B cell (primary cell): ENCODE measurements at regions not wholly inside any gene's neighbourhood (a gene's known extent, or its start where the extent isn't known, plus 50 kb on each side); places are given as distances from the start of the nearest gene placed in this dataset.

Experiments
- ATAC-seq: fragments of 200-7000 bp; cut with Tn5 transposase; one replicate; pipeline ENCODE4 v1.10.0; 2021; ENCODE audit warnings: low read depth, mild to moderate bottlenecking, moderate number of reproducible peaks, moderate library complexity
- CTCF ChIA-PET: fragments of 350-600 bp; sonication (Branson Sonifier 250); formaldehyde crosslinking; loops from one replicate; lab custom pipeline; 2021; ENCODE audit warnings: antibody characterized with exemption, inconsistent platforms; lab: Charles Lee
- POLR2A ChIA-PET: fragments of 350-600 bp; sonication (Branson Sonifier 250); formaldehyde crosslinking; loops from one replicate; lab custom pipeline; 2021; ENCODE audit warnings: antibody characterized with exemption; lab: Charles Lee
- DNase-seq: peaks from one replicate; pipeline ENCODE4 v3.0.0; 2013
- H2AFZ ChIP-seq: 2 replicates; pipeline ENCODE4 v1.6.1; 2012; ENCODE audit warnings: mild to moderate bottlenecking, low read depth, low read length; ENCODE audit not compliant: insufficient read depth, poor library complexity, severe bottlenecking
- H3K27ac ChIP-seq, 2 donors: 1 replicate in 1 of 2; 2 replicates in 1 of 2; pipeline ENCODE4 v1.5.1; 2012 to 2013; ENCODE audit warnings: low read length in 2 of 2, mild to moderate bottlenecking in 2 of 2, moderate library complexity in 1 of 2
- H3K27me3 ChIP-seq, 4 experiments: fragments of 200-600 bp in 1 of 4; sonication (generic) in 1 of 4; replicated peaks in 1 of 4; 1 replicate in 2 of 4; 2 replicates in 2 of 4; pipeline versions ENCODE4 v1.6.1 to v1.7.0; 2013 to 2016; ENCODE audit warnings: low read length in 3 of 4, mild to moderate bottlenecking in 2 of 4, mixed read lengths in 1 of 4, moderate library complexity in 1 of 4; ENCODE audit not compliant: insufficient read depth in 4 of 4, control insufficient read depth in 3 of 4; ENCODE audit errors: control extremely low read depth in 1 of 4
- H3K36me3 ChIP-seq, 2 experiments: replicated peaks in 1 of 2; 1 replicate in 1 of 2; 2 replicates in 1 of 2; pipeline versions ENCODE4 v1.6.1 to v1.7.1; 2013; ENCODE audit warnings: low read length in 1 of 2; ENCODE audit not compliant: insufficient read depth in 2 of 2, control insufficient read depth in 1 of 2; ENCODE audit errors: control extremely low read depth in 1 of 2, extremely low read depth in 1 of 2
- H3K4me1 ChIP-seq, 2 donors: fragments of 200-600 bp in 1 of 2; sonication (generic) in 1 of 2; 1 replicate in 1 of 2; 2 replicates in 1 of 2; pipeline versions ENCODE4 v1.5.1 to v1.6.1; 2013 to 2017; ENCODE audit warnings: low read length in 2 of 2; ENCODE audit not compliant: control insufficient read depth in 2 of 2, insufficient read depth in 2 of 2
- H3K4me2 ChIP-seq: replicated peaks from 2 replicates; pipeline ENCODE3; 2012; ENCODE audit warnings: mild to moderate bottlenecking, low read depth, low read length; ENCODE audit not compliant: poor library complexity, severe bottlenecking
- H3K4me3 ChIP-seq, 5 experiments: fragments of 200-600 bp in 1 of 5; sonication (generic) in 1 of 5; 1 replicate in 3 of 5; 2 replicates in 2 of 5; pipeline versions ENCODE4 v1.5.1 to v1.7.0; 2011 to 2016; ENCODE audit warnings: low read length in 4 of 5, mild to moderate bottlenecking in 4 of 5, low read depth in 2 of 5, control low read depth in 1 of 5, moderate library complexity in 1 of 5; ENCODE audit not compliant: insufficient read depth in 1 of 5; ENCODE audit errors: control extremely low read depth in 1 of 5, extremely low read depth in 1 of 5
- H3K79me2 ChIP-seq: fragments of 200-600 bp; sonication (generic); one replicate; pipeline ENCODE4 v1.6.0; 2016; ENCODE audit warnings: low read length; ENCODE audit not compliant: control insufficient read depth, insufficient read depth
- H3K9ac ChIP-seq: fragments of 200-600 bp; sonication (generic); 2 replicates; pipeline ENCODE4 v1.6.1; 2017; ENCODE audit warnings: mild to moderate bottlenecking, low read length, moderate library complexity
- H3K9me3 ChIP-seq, 3 donors: one replicate each; pipeline versions ENCODE4 v1.6.1 to v1.7.1; 2013; ENCODE audit warnings: low read length in 2 of 3; ENCODE audit not compliant: control insufficient read depth in 2 of 3, insufficient read depth in 1 of 3; ENCODE audit errors: control extremely low read depth in 1 of 3
- H4K20me1 ChIP-seq: 2 replicates; pipeline ENCODE4 v1.6.0; 2012; ENCODE audit warnings: mild to moderate bottlenecking, low read length; ENCODE audit not compliant: insufficient read depth, control insufficient read depth, poor library complexity, severe bottlenecking
- H3K27ac Mint-ChIP-seq: one replicate; pipeline ENCODE4 v1.8.0; 2021; ENCODE audit warnings: mixed read lengths
- H3K27me3 Mint-ChIP-seq: one replicate; pipeline ENCODE4 v1.8.0; 2021; ENCODE audit warnings: mixed read lengths
- H3K4me1 Mint-ChIP-seq: one replicate; pipeline ENCODE4 v1.8.0; 2021; ENCODE audit warnings: mixed read lengths
- H3K4me3 Mint-ChIP-seq: one replicate; pipeline ENCODE4 v1.8.0; 2021; ENCODE audit warnings: mixed read lengths
- H3K9me3 Mint-ChIP-seq: one replicate; pipeline ENCODE4 v1.8.0; 2022; ENCODE audit warnings: mixed read lengths; ENCODE audit not compliant: insufficient read depth
- CTCF ChIP-seq: fragments of 200-600 bp; IDR thresholded peaks from one replicate; pipeline ENCODE4 v1.8.0; 2022; ENCODE audit warnings: antibody characterized with exemption, mild to moderate bottlenecking
- EZH2 ChIP-seq: IDR thresholded peaks from 2 replicates; pipeline ENCODE4 v1.6.1; 2012; ENCODE audit warnings: borderline replicate concordance, low read depth, mild to moderate bottlenecking, moderate library complexity, low read length; ENCODE audit not compliant: insufficient read depth, poor library complexity, severe bottlenecking
- WGBS: methylation state at CpG from one replicate; pipeline ENCODE4 v1.1.5; 2013; ENCODE audit warnings: missing lambda C conversion rate; ENCODE audit not compliant: insufficient coverage; 5-methylcytosine and 5-hydroxymethylcytosine counted together
- intact Hi-C: fragments of 100-400 bp; cut with micrococcal nuclease; formaldehyde crosslinking; loops from one replicate; pipeline ENCODE4 v1.10.0; 2022

GRCh38 chr6:87908978-87909811 lies 138.4 kb upstream of the SPACA1 start:
- Histone ChIP-seq H4K20me1 (no peaks in the 10 kb centered on the region), H3K4me3 (no peak overlapping the region), H3K79me2 (no peaks in the 10 kb centered on the region), H3K27ac (no peak overlapping the region), H3K9me3 (no peaks in the 10 kb centered on the region), H3K9ac (no peak overlapping the region), H3K4me1 (peaks cover 4 to 7% of the 10 kb centered on the region in 2 donors), H3K4me2 (no peak overlapping the region), H2AFZ (peak overlapping the region; percentile 2), H3K27me3 (no peaks in the 10 kb centered on the region), H3K36me3 (no peaks in the 10 kb centered on the region)
- TF ChIP-seq CTCF (no peak), EZH2 (no peak)
- ChIA-PET POLR2A (no interaction called here), CTCF (interaction anchor here (1.1 to 2.8 kb wide), 5 partner anchors 9 to 329 kb away, joined by 3 to 12 read pairs (median 4); no protein-coding TSS in a partner anchor)
- Mint-ChIP-seq H3K4me1 (peaks cover 15% of the 10 kb centered on the region), H3K27ac (no peak overlapping the region), H3K27me3 (peaks cover 6% of the 10 kb centered on the region), H3K4me3 (no peak overlapping the region), H3K9me3 (peaks cover 3% of the 10 kb centered on the region)
- intact Hi-C loops: no loop called here
- WGBS: 83% methylated on average over 1 of the region's 6 CpGs
- no peak for DNase-seq
- ATAC-seq: no peak

DNA sequence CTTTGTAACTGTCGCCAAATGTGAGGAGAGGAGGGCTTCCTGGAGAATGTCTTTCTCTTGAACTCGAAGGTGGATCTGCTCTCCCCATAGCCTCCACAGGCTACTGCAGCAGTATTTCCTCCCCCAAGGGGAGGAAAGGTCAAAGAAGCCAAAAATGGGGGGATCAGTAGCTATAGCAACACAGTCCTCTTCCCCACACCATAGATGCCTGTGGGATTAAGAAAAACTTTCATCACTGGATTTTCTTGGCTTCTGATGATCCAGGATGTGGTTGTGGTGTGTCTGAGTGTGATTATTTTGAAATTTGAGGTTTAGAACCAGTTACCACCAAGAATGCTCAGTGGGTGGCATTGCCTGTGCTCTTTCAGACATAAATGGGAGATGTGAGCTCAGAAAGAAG lies 140.1 kb upstream of the SPACA1 start:
- Histone ChIP-seq H3K9me3 (no peaks in the 10 kb centered on the region), H3K4me2 (no peak overlapping the region), H2AFZ (no peak overlapping the region), H3K9ac (no peak overlapping the region), H3K79me2 (no peaks in the 10 kb centered on the region), H3K4me1 (peaks cover 4 to 7% of the 10 kb centered on the region in 2 donors), H3K36me3 (no peaks in the 10 kb centered on the region), H3K27me3 (no peaks in the 10 kb centered on the region), H4K20me1 (no peaks in the 10 kb centered on the region), H3K4me3 (no peak overlapping the region), H3K27ac (no peak overlapping the region)
- Mint-ChIP-seq H3K27me3 (peaks cover 6% of the 10 kb centered on the region), H3K4me3 (no peak overlapping the region), H3K4me1 (peaks cover 15% of the 10 kb centered on the region), H3K9me3 (peaks cover 3% of the 10 kb centered on the region), H3K27ac (no peak overlapping the region)
- POLR2A ChIA-PET: no interaction called here
- no peak for DNase-seq
- CTCF ChIA-PET: interaction anchor here (0.6 to 2.8 kb wide), 2 partner anchors 14 to 358 kb away, joined by 4 to 12 read pairs; no protein-coding TSS in a partner anchor
- intact Hi-C loops: no loop called here
- TF ChIP-seq EZH2 (no peak), CTCF (no peak)
- no CpG with 5 or more reads among the region's 2 CpGs for WGBS
- ATAC-seq: no peak
